ENCODE measurements at regions not wholly inside any gene's neighbourhood (a gene's known extent, or its start where the extent isn't known, plus 50 kb on each side); places are given as distances from the start of the nearest gene placed in this dataset.

DNA sequence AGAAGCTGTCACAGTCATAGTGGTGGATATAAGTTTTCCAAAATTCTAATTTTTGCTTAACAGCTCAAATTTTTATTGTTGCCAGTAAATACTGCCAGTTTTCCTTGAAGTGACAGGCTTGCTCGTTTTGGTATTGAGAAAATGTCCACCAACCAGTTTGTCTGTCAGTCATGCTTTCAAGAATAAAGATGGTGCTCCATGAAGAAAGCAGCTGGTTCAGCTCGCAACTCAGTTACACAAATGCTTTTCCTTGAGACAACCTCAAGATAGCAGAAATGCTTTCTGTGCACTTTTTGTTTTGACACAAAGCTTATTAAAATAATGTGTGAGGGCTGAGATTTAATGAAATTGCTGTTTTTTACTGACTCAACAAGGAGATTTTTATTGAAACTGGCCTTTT is 135.7 kb downstream of the LRRC70 start:
- Histone ChIP-seq H2BK20ac (ENCODE audit: low read length) (no peak overlapping the region), H3K4ac (replicated peaks; ENCODE audit: insufficient read length, low read depth, low read length) (no peak overlapping the region), H3K56ac (replicated peaks; ENCODE audit: insufficient read length, low read depth, low read length) (no peak overlapping the region), H2BK120ac (replicated peaks; ENCODE audit: low read depth, low read length) (no peak overlapping the region), H2BK5ac (ENCODE audit: low read depth, low read length) (no peak overlapping the region), H3K18ac (ENCODE audit: extremely low read depth, low read length) (no peak overlapping the region), H3K23ac (ENCODE audit: insufficient read length) (no peak overlapping the region), H3K23me2 (ENCODE audit: low read depth, low read length) (no peaks in the 10 kb centered on the region), H4K20me1 (replicated peaks in 1 of 2; ENCODE audit: control insufficient read depth in 1 of 2, insufficient read depth in 2 of 2, low read length in 2 of 2) (no peaks in the 10 kb centered on the region), H4K8ac (ENCODE audit: extremely low read depth, insufficient read depth, low read length) (no peak overlapping the region), H4K91ac (replicated peaks; ENCODE audit: insufficient read length, low read length) (no peak overlapping the region), H4K5ac (ENCODE audit: insufficient read length, low read depth, low read length) (no peak overlapping the region), H3K36me3 (ENCODE audit: control insufficient read depth in 2 of 4, insufficient read depth in 4 of 4, low read length in 3 of 4) (no peaks in the 10 kb centered on the region), H3K9ac (replicated peaks in 1 of 4; ENCODE audit: extremely low read depth in 1 of 4, low read depth in 3 of 4, low read length in 3 of 4) (no peak overlapping the region), H2BK12ac (ENCODE audit: low read depth, low read length) (no peak overlapping the region), H2BK15ac (ENCODE audit: low read length) (no peak overlapping the region), H2AK5ac (ENCODE audit: low read depth, low read length) (no peak overlapping the region), H3K27me3 (replicated peaks in 1 of 4; ENCODE audit: control insufficient read depth in 3 of 4, extremely low read depth in 1 of 4, insufficient read depth in 3 of 4, low read length in 3 of 4) (no peaks in the 10 kb centered on the region), H3K79me2 (ENCODE audit: control insufficient read depth in 1 of 2, insufficient read depth in 2 of 2, low read length in 2 of 2) (no peaks in the 10 kb centered on the region), H3K4me1 (replicated peaks in 1 of 4; ENCODE audit: control insufficient read depth in 3 of 4, insufficient read depth in 4 of 4, low read length in 3 of 4) (peaks cover 0 to 10% (median 5%) of the 10 kb centered on the region in 4 experiments; a peak in 2 of 7 replicates), H3K27ac (ENCODE audit: low read depth, low read length) (no peak overlapping the region), H3K9me3 (ENCODE audit: insufficient read depth in 2 of 2, low read depth in 1 of 2, low read length in 1 of 2) (no peaks in the 10 kb centered on the region), H3K4me2 (ENCODE audit: insufficient read depth in 1 of 2, low read depth in 2 of 2, low read length in 2 of 2) (no peak overlapping the region), H3K4me3 (ENCODE audit: extremely low read depth in 1 of 4, insufficient read depth in 2 of 4, low read depth in 3 of 4, low read length in 4 of 4) (no peak overlapping the region), H3K14ac (ENCODE audit: insufficient read length) (no peak overlapping the region), H3K79me1 (ENCODE audit: low read depth, low read length) (no peaks in the 10 kb centered on the region), H2AFZ (ENCODE audit: low read length) (no peak overlapping the region)
- ChIA-PET CTCF (ENCODE audit: partially characterized antibody) (interaction anchor here (0.8 to 1.4 kb wide), 2 partner anchors 22 to 67 kb away, joined by 3 to 5 read pairs; no protein-coding TSS in a partner anchor), POLR2A (ENCODE audit: partially characterized antibody) (no interaction called here)
- no peak for TF ChIP-seq GABPA (IDR thresholded peaks at IDR 0.05; ENCODE audit: borderline replicate concordance, insufficient read depth, low read length)
- TF ChIP-seq NANOG (IDR thresholded peaks at IDR 0.05; ENCODE audit: insufficient read depth, low read depth, low read length, poor library complexity, severe bottlenecking), result no peak
- no peak for TF ChIP-seq MAFK (IDR thresholded peaks at IDR 0.05; ENCODE audit: low read depth, low read length)
- no peak for TF ChIP-seq CHD1 (IDR thresholded peaks at IDR 0.05; ENCODE audit: low read depth, low read length)
- no peak for TF ChIP-seq GTF2F1 (IDR thresholded peaks at IDR 0.05; ENCODE audit: borderline replicate concordance, low read depth, low read length)
- TF ChIP-seq, protein P1, sequence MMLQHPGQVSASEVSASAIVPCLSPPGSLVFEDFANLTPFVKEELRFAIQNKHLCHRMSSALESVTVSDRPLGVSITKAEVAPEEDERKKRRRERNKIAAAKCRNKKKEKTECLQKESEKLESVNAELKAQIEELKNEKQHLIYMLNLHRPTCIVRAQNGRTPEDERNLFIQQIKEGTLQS (IDR thresholded peaks at IDR 0.05; ENCODE audit: insufficient read depth, low read depth, low read length), result no peak
- no peak for TF ChIP-seq CBX8 (IDR thresholded peaks at IDR 0.05; ENCODE audit: borderline replicate concordance, low read depth, low read length)
- no peak for TF ChIP-seq KDM4A (IDR thresholded peaks at IDR 0.05; ENCODE audit: low read depth, low read length, severe bottlenecking)
- TF ChIP-seq SRF (IDR thresholded peaks at IDR 0.05; ENCODE audit: low read depth, low read length), result no peak
- no peak for TF ChIP-seq KDM1A (IDR thresholded peaks at IDR 0.05; ENCODE audit: borderline replicate concordance, low read length)
- TF ChIP-seq JUND (IDR thresholded peaks at IDR 0.05; ENCODE audit: low read length), result no peak
- no peak for FAIRE-seq
- DNase-seq (ENCODE audit: low read depth in 1 of 2, low spot score in 2 of 2), result no peak
- 86% methylated on average over 2 of the region's 2 CpGs; no CpG with 5 or more reads in 1 of the 2 experiments for WGBS, 2 experiments (ENCODE audit: extremely low coverage in 1 of 2, insufficient coverage in 1 of 2, insufficient read length in 1 of 2, insufficient replicate concordance in 2 of 2, low coverage in 1 of 2, low lambda C conversion rate in 2 of 2, missing lambda C conversion rate in 1 of 2)

Data from H1 (cell line).